ENCODE measurements at regions not wholly inside any gene's neighbourhood (a gene's known extent, or its start where the extent isn't known, plus 50 kb on each side); places are given as distances from the start of the nearest gene placed in this dataset.

GRCh38 chr9:87213948-87214347 is 266.6 kb upstream of the GAS1 start:
- no peak for DNase-seq
- TF ChIP-seq GATA1 (IDR thresholded peaks at IDR 0.05; ENCODE audit: low read depth, low read length) (no peak), POLR2A (IDR thresholded peaks at IDR 0.05; ENCODE audit: low read length) (no peak)

- DNase-seq, result no peak
- no peak for TF ChIP-seq POLR2A (IDR thresholded peaks at IDR 0.05; ENCODE audit: low read length)
- no peak for TF ChIP-seq GATA1 (IDR thresholded peaks at IDR 0.05; ENCODE audit: low read depth, low read length)
These were observed 267.7 kb upstream of the GAS1 start for GRCh38 chr9:87214991-87215390.

- TF ChIP-seq GATA1 (IDR thresholded peaks at IDR 0.05; ENCODE audit: low read depth, low read length) (no peak), POLR2A (IDR thresholded peaks at IDR 0.05; ENCODE audit: low read length) (no peak)
- DNase-seq, result no peak
These were observed 268.7 kb upstream of the GAS1 start for GRCh38 chr9:87216036-87216435.

GRCh38 chr9:87216897-87217455 is 269.7 kb upstream of the GAS1 start:
- TF ChIP-seq GATA1 (IDR thresholded peaks at IDR 0.05; ENCODE audit: low read depth, low read length), result no peak
- no peak for TF ChIP-seq POLR2A (IDR thresholded peaks at IDR 0.05; ENCODE audit: low read length)

GRCh38 chr9:87223392-87224246 is 274.0 kb upstream of the DAPK1 start:
- TF ChIP-seq GATA1 (IDR thresholded peaks at IDR 0.05; ENCODE audit: low read depth, low read length), result no peak
- TF ChIP-seq POLR2A (IDR thresholded peaks at IDR 0.05; ENCODE audit: low read length), result no peak
- no peak for DNase-seq

More at GRCh38 chr9:87216897-87217455, 269.7 kb upstream of the GAS1 start:
- DNase-seq, result no peak

- DNase-seq, result no peak
- TF ChIP-seq GATA1 (IDR thresholded peaks at IDR 0.05; ENCODE audit: low read depth, low read length), result no peak
- no peak for TF ChIP-seq POLR2A (IDR thresholded peaks at IDR 0.05; ENCODE audit: low read length)
These were observed 270.8 kb upstream of the DAPK1 start for GRCh38 chr9:87226896-87227295.

- TF ChIP-seq GATA1 (IDR thresholded peaks at IDR 0.05; ENCODE audit: low read depth, low read length) (no peak), POLR2A (IDR thresholded peaks at IDR 0.05; ENCODE audit: low read length) (no peak)
- DNase-seq, result no peak
These were observed 270.2 kb upstream of the DAPK1 start for GRCh38 chr9:87227456-87227855.

- no peak for DNase-seq
- TF ChIP-seq POLR2A (IDR thresholded peaks at IDR 0.05; ENCODE audit: low read length) (no peak), GATA1 (IDR thresholded peaks at IDR 0.05; ENCODE audit: low read depth, low read length) (no peak)
These were observed 268.6 kb upstream of the DAPK1 start for GRCh38 chr9:87229108-87229507.

- no peak for TF ChIP-seq POLR2A (IDR thresholded peaks at IDR 0.05; ENCODE audit: low read length)
- no peak for TF ChIP-seq GATA1 (IDR thresholded peaks at IDR 0.05; ENCODE audit: low read depth, low read length)
- DNase-seq, result no peak
These were observed 264.2 kb upstream of the DAPK1 start for GRCh38 chr9:87233431-87233830.

- no peak for DNase-seq
- TF ChIP-seq POLR2A (IDR thresholded peaks at IDR 0.05; ENCODE audit: low read length) (no peak), GATA1 (IDR thresholded peaks at IDR 0.05; ENCODE audit: low read depth, low read length) (no peak)
These were observed 263.7 kb upstream of the DAPK1 start for GRCh38 chr9:87233899-87234455.

- TF ChIP-seq POLR2A (IDR thresholded peaks at IDR 0.05; ENCODE audit: low read length), result no peak
- TF ChIP-seq GATA1 (IDR thresholded peaks at IDR 0.05; ENCODE audit: low read depth, low read length), result no peak
- DNase-seq, result no peak
These were observed 262.8 kb upstream of the DAPK1 start for GRCh38 chr9:87234854-87235253.

- DNase-seq, result no peak
- TF ChIP-seq POLR2A (IDR thresholded peaks at IDR 0.05; ENCODE audit: low read length) (no peak), GATA1 (IDR thresholded peaks at IDR 0.05; ENCODE audit: low read depth, low read length) (no peak)
These were observed 261.1 kb upstream of the DAPK1 start for GRCh38 chr9:87236546-87236945.

- no peak for TF ChIP-seq POLR2A (IDR thresholded peaks at IDR 0.05; ENCODE audit: low read length)
- TF ChIP-seq GATA1 (IDR thresholded peaks at IDR 0.05; ENCODE audit: low read depth, low read length), result no peak
- no peak for DNase-seq
These were observed 260.3 kb upstream of the DAPK1 start for GRCh38 chr9:87237336-87237735.

- TF ChIP-seq POLR2A (IDR thresholded peaks at IDR 0.05; ENCODE audit: low read length) (no peak), GATA1 (IDR thresholded peaks at IDR 0.05; ENCODE audit: low read depth, low read length) (no peak)
- no peak for DNase-seq
These were observed 259.1 kb upstream of the DAPK1 start for GRCh38 chr9:87238545-87238944.

GRCh38 chr9:87239312-87239711 is 258.4 kb upstream of the DAPK1 start:
- TF ChIP-seq GATA1 (IDR thresholded peaks at IDR 0.05; ENCODE audit: low read depth, low read length) (no peak), POLR2A (IDR thresholded peaks at IDR 0.05; ENCODE audit: low read length) (no peak)
- DNase-seq, result no peak
